SU-DHL-6 (cell line): ENCODE measurements at regions not wholly inside any gene's neighbourhood (a gene's known extent, or its start where the extent isn't known, plus 50 kb on each side); places are given as distances from the start of the nearest gene placed in this dataset.

Experiments used
- H2AFZ ChIP-seq: fragments of 200-600 bp; sonication (generic); 2 replicates; pipeline ENCODE4 v1.6.1; 2014; ENCODE audit warnings: low read depth, mild to moderate bottlenecking, moderate library complexity, mixed read lengths, antibody characterized with exemption, low read length; ENCODE audit not compliant: severe bottlenecking
- H3F3A ChIP-seq: fragments of 200-600 bp; shearing (Covaris generic); 2 replicates; pipeline ENCODE4 v1.6.0; 2016; ENCODE audit warnings: antibody characterized with exemption, mild to moderate bottlenecking; ENCODE audit not compliant: insufficient read depth
- H3K27ac ChIP-seq: fragments of 200-600 bp; sonication (generic); 2 replicates; pipeline ENCODE4 v1.5.1; 2016; ENCODE audit warnings: low read depth, mild to moderate bottlenecking, low read length, moderate library complexity, mixed read lengths
- H3K27me3 ChIP-seq: fragments of 200-600 bp; sonication (generic), shearing (Covaris generic); 2 replicates; pipeline ENCODE4 v1.6.0; 2014; ENCODE audit warnings: mild to moderate bottlenecking, low read length
- H3K36me3 ChIP-seq: fragments of 200-600 bp; sonication (generic); 2 replicates; pipeline ENCODE4 v1.6.1; 2014; ENCODE audit warnings: mild to moderate bottlenecking, low read length, mixed read lengths
- H3K4me2 ChIP-seq: fragments of 300-600, 200-600 bp; shearing (Covaris generic), sonication (generic); 2 replicates; pipeline ENCODE4 v1.6.0; 2014; ENCODE audit warnings: low read length, low read depth, mild to moderate bottlenecking; ENCODE audit not compliant: poor library complexity, severe bottlenecking
- H3K4me3 ChIP-seq: fragments of 200-600 bp; sonication (generic); 2 replicates; pipeline ENCODE4 v1.5.1; 2014; ENCODE audit warnings: antibody characterized with exemption, low read length, mild to moderate bottlenecking, mixed read lengths; ENCODE audit not compliant: insufficient read depth, poor library complexity, severe bottlenecking
- H3K79me2 ChIP-seq: fragments of 200-600 bp; sonication (generic); 2 replicates; pipeline ENCODE4 v1.6.1; 2014; ENCODE audit warnings: mild to moderate bottlenecking, low read length, moderate library complexity; ENCODE audit not compliant: insufficient read depth
- H3K9ac ChIP-seq: fragments of 200-600 bp; sonication (generic); 2 replicates; pipeline ENCODE4 v1.7.0; 2014; ENCODE audit warnings: mild to moderate bottlenecking, low read length
- H3K9me2 ChIP-seq: fragments of 200-600 bp; sonication (generic); replicated peaks from 2 replicates; pipeline ENCODE4 v1.6.1; 2014; ENCODE audit warnings: low read length; ENCODE audit not compliant: insufficient read depth
- H3K9me3 ChIP-seq: fragments of 200-600 bp; sonication (generic); 2 replicates; pipeline ENCODE4 v1.6.1; 2014; ENCODE audit warnings: low read length, mixed read lengths; ENCODE audit not compliant: insufficient read depth
- H4K20me1 ChIP-seq: fragments of 200-600 bp; sonication (generic); 2 replicates; pipeline ENCODE4 v1.6.1; 2014; ENCODE audit warnings: low read depth, mild to moderate bottlenecking, antibody characterized with exemption, low read length, moderate library complexity, mixed read lengths
- EZH2phosphoT487 ChIP-seq: fragments of 200-600 bp; sonication (generic), shearing (Covaris generic); conservative IDR thresholded peaks from 2 replicates; pipeline ENCODE4 v1.6.1; 2018; ENCODE audit warnings: mild to moderate bottlenecking, antibody characterized with exemption, low read length, moderate library complexity, mixed read lengths
- TF ChIP-seq, protein P1 (sequence below): fragments of 200-600 bp; sonication (generic); IDR thresholded peaks from one replicate; pipeline ENCODE4 v1.5.1; 2017; ENCODE audit warnings: antibody characterized with exemption, mild to moderate bottlenecking, low read length, moderate library complexity; ENCODE audit not compliant: insufficient read depth, poor library complexity, severe bottlenecking

DNA sequence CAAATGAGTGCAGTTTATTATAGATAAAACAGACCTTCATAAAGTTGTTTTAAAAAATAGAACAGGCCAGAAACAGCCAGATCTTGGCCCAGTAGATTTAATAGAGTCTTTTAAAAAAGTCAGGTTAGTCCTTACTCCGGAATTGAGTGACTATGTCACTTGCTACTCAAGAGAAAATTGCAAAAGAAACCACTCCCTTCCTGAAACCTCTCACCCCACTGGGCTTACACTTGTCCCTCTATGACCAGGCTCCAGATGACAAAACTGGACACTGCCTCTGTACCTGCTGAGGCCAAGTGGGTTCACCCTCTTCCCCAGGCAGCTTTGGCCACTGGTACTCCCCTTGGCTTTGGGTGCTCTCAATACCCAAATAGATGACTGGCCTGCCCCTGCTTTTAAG, 357.2 kb upstream of the TRPC7 start:
- H2AFZ ChIP-seq: no peak overlapping the region
- H3F3A ChIP-seq: no peaks in the 10 kb centered on the region
- no peaks in the 10 kb centered on the region for H3K9me2 ChIP-seq
- H3K4me3 ChIP-seq: no peak overlapping the region
- no peaks in the 10 kb centered on the region for H3K9me3 ChIP-seq
- TF ChIP-seq EZH2phosphoT487: no peak
- TF ChIP-seq, protein P1, sequence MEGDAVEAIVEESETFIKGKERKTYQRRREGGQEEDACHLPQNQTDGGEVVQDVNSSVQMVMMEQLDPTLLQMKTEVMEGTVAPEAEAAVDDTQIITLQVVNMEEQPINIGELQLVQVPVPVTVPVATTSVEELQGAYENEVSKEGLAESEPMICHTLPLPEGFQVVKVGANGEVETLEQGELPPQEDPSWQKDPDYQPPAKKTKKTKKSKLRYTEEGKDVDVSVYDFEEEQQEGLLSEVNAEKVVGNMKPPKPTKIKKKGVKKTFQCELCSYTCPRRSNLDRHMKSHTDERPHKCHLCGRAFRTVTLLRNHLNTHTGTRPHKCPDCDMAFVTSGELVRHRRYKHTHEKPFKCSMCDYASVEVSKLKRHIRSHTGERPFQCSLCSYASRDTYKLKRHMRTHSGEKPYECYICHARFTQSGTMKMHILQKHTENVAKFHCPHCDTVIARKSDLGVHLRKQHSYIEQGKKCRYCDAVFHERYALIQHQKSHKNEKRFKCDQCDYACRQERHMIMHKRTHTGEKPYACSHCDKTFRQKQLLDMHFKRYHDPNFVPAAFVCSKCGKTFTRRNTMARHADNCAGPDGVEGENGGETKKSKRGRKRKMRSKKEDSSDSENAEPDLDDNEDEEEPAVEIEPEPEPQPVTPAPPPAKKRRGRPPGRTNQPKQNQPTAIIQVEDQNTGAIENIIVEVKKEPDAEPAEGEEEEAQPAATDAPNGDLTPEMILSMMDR: no peak
- H3K9ac ChIP-seq: no peak overlapping the region
- no peaks in the 10 kb centered on the region for H3K79me2 ChIP-seq
- H3K27me3 ChIP-seq: no peaks in the 10 kb centered on the region
- H4K20me1 ChIP-seq: no peaks in the 10 kb centered on the region
- no peaks in the 10 kb centered on the region for H3K36me3 ChIP-seq
- no peak overlapping the region for H3K27ac ChIP-seq
- no peak overlapping the region for H3K4me2 ChIP-seq

DNA sequence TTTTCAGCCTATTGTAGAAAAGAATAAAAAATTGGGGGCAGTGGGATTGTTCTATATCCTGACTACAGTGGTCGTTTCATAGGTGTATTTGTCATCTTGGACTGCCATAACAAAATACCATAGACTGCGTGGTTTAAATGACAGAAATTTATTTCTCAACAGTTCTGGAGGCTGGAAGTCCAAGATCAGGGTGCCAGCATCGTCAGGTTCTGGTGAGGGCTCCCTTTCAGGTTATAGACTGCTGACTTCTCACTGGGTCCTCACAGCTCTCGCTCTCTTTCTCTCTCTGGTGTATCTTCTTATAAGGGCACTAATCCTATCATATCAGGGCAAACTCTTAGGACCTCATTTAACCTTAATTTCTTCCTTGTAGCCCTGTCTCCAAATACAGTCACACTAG, 356.7 kb upstream of the TRPC7 start:
- H3K9me2 ChIP-seq: no peaks in the 10 kb centered on the region
- no peak overlapping the region for H2AFZ ChIP-seq
- TF ChIP-seq EZH2phosphoT487: no peak
- TF ChIP-seq, protein P1: no peak
- H3K4me3 ChIP-seq: no peak overlapping the region
- H3K27ac ChIP-seq: no peak overlapping the region
- H3K9ac ChIP-seq: no peak overlapping the region
- no peaks in the 10 kb centered on the region for H3K27me3 ChIP-seq
- H3K79me2 ChIP-seq: no peaks in the 10 kb centered on the region
- H3K4me2 ChIP-seq: no peak overlapping the region
- no peaks in the 10 kb centered on the region for H4K20me1 ChIP-seq
- no peaks in the 10 kb centered on the region for H3F3A ChIP-seq
- no peaks in the 10 kb centered on the region for H3K9me3 ChIP-seq
- H3K36me3 ChIP-seq: no peaks in the 10 kb centered on the region

DNA sequence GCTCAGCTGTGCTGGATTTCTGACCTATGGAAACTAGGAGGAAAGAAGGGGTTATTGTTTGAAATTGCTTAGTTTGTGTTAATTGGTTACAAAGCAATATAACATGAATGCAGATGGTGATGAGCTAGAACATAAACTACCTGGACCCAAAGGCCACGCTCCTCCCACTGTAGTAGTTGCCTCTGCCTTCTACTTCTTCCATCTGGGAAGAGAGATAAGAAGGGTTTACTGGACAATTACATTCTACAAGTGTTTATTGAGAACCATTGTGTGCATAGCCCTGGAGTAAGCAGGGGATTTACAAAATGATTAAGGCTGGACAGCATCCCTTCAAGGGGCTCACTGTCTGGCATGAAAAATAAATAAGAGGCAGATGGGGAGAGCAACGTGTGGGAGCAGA, 355.3 kb upstream of the TRPC7 start:
- Histone ChIP-seq H3F3A (no peaks in the 10 kb centered on the region), H2AFZ (no peak overlapping the region), H3K79me2 (no peaks in the 10 kb centered on the region), H3K36me3 (no peaks in the 10 kb centered on the region), H3K4me3 (no peak overlapping the region), H4K20me1 (no peaks in the 10 kb centered on the region), H3K27me3 (no peaks in the 10 kb centered on the region), H3K9me3 (no peaks in the 10 kb centered on the region), H3K27ac (no peak overlapping the region), H3K9ac (no peak overlapping the region), H3K4me2 (no peak overlapping the region), H3K9me2 (no peaks in the 10 kb centered on the region)
- TF ChIP-seq, protein P1: no peak
- TF ChIP-seq EZH2phosphoT487: no peak

DNA sequence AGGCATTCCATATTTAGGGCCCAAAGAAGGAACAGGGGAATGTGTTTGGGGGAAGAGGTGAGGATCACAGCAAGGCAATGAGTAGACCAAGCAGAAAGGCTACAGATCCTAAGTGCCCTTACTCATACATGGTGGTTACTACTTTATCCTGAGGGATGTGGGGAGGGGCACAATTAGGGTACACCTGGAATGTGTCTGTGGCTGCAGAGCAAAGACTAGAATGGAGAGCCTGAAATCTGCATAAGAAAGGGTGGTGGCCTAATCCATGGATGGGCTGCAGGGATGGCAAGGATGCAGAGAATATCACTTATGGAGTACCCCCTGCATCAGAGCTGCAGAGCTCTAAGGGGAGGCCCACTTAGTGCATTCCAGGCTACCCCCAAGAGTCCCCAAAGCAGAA, 352.6 kb upstream of the TRPC7 start:
- Histone ChIP-seq H3K9ac (no peak overlapping the region), H2AFZ (no peak overlapping the region), H3K79me2 (no peaks in the 10 kb centered on the region), H3K4me3 (no peak overlapping the region), H3K27ac (no peak overlapping the region), H3K4me2 (no peak overlapping the region), H3K9me3 (no peaks in the 10 kb centered on the region), H3K27me3 (no peaks in the 10 kb centered on the region), H3K9me2 (no peaks in the 10 kb centered on the region), H4K20me1 (no peaks in the 10 kb centered on the region), H3F3A (no peaks in the 10 kb centered on the region), H3K36me3 (no peaks in the 10 kb centered on the region)
- TF ChIP-seq, protein P1: no peak
- TF ChIP-seq EZH2phosphoT487: no peak
